HepG2 (cell line): ENCODE measurements at regions not wholly inside any gene's neighbourhood (a gene's known extent, or its start where the extent isn't known, plus 50 kb on each side); places are given as distances from the start of the nearest gene placed in this dataset.

Experiments
- MTA3 ChIP-seq: sonication (generic); formaldehyde crosslinking; IDR thresholded peaks from 2 replicates; pipeline ENCODE4 v1.4.0; 2020; ENCODE audit warnings: missing genetic modification reagents
- POLR2A ChIP-seq, 2 experiments: IDR thresholded peaks; 2 replicates each; pipeline ENCODE4 v1.6.1; 2011; ENCODE audit warnings: low read depth in 2 of 2, low read length in 2 of 2, mild to moderate bottlenecking in 1 of 2, moderate library complexity in 1 of 2; ENCODE audit not compliant: insufficient read depth in 1 of 2
- TAF1 ChIP-seq: sonication (generic); formaldehyde crosslinking; IDR thresholded peaks from 2 replicates; pipeline ENCODE4 v1.4.0; 2020; ENCODE audit warnings: missing genetic modification reagents
- TARDBP ChIP-seq: sonication (generic); formaldehyde crosslinking; IDR thresholded peaks from 2 replicates; pipeline ENCODE4 v1.8.0; 2022; ENCODE audit warnings: mild to moderate bottlenecking, missing genetic modification reagents
- TBL1XR1 ChIP-seq: fragments of 150-350 bp; IDR thresholded peaks from 2 replicates; pipeline ENCODE4 v1.6.1; 2014; ENCODE audit warnings: borderline replicate concordance, low read length; ENCODE audit not compliant: partially characterized antibody
- U2AF2 ChIP-seq: fragments of 200-400 bp; formaldehyde crosslinking; IDR thresholded peaks from 2 replicates; pipeline ENCODE4 v1.6.1; 2017; ENCODE audit warnings: low read depth, mild to moderate bottlenecking, low read length

- TF ChIP-seq TBL1XR1 (no peak), MTA3 (no peak), TARDBP (CRISPR knock-in tag) (no peak), TAF1 (CRISPR knock-in tag) (no peak), U2AF2 (no peak), POLR2A (IDR thresholded peaks at IDR 0.05; ENCODE audit: insufficient read depth in 1 of 2, low read depth in 2 of 2, low read length in 2 of 2) (no peak)
Observed at GRCh38 chr3:118736107-118736506, 298.5 kb downstream of the IGSF11 start.
